HG03520 (cell line): ENCODE measurements at regions not wholly inside any gene's neighbourhood (a gene's known extent, or its start where the extent isn't known, plus 50 kb on each side); places are given as distances from the start of the nearest gene placed in this dataset.

ENCODE experiments used
- ATAC-seq: cut with Tn5 transposase; IDR thresholded peaks from one replicate; pipeline ENCODE4 v1.9.1; 2021; ENCODE audit warnings: mild to moderate bottlenecking, moderate library complexity; ENCODE audit not compliant: unreplicated experiment

GRCh38 chrX:9339603-9340491, 125.0 kb upstream of the TBL1X start:
- ATAC-seq, result no peak

GRCh38 chrX:9340598-9341290, 124.1 kb upstream of the TBL1X start:
- ATAC-seq, result no peak

GRCh38 chrX:9341291-9342201, 123.3 kb upstream of the TBL1X start:
- peak; percentile 92 for ATAC-seq

- no peak for ATAC-seq
Measured at GRCh38 chrX:9342561-9343051, 122.3 kb upstream of the TBL1X start.

GRCh38 chrX:9343971-9344370, 120.9 kb upstream of the TBL1X start:
- ATAC-seq, result no peak

GRCh38 chrX:9345957-9346356, 118.9 kb upstream of the TBL1X start:
- no peak for ATAC-seq

GRCh38 chrX:9349572-9350494, 115.0 kb upstream of the TBL1X start:
- no peak for ATAC-seq

GRCh38 chrX:9351126-9351525, 113.7 kb upstream of the TBL1X start:
- ATAC-seq, result no peak

- ATAC-seq, result peak; percentile 62
Measured at GRCh38 chrX:9352243-9352642, 112.6 kb upstream of the TBL1X start.

GRCh38 chrX:9352694-9353411, 112.0 kb upstream of the TBL1X start:
- peak; percentile 86 for ATAC-seq

GRCh38 chrX:9354918-9355317, 109.9 kb upstream of the TBL1X start:
- no peak for ATAC-seq

GRCh38 chrX:9355739-9356138, 109.1 kb upstream of the TBL1X start:
- ATAC-seq, result no peak

- no peak for ATAC-seq
Measured at GRCh38 chrX:9356846-9357245, 108.0 kb upstream of the TBL1X start.

GRCh38 chrX:9357518-9358114, 107.2 kb upstream of the TBL1X start:
- ATAC-seq, result no peak

GRCh38 chrX:9362363-9362928, 102.4 kb upstream of the TBL1X start:
- ATAC-seq, result no peak

GRCh38 chrX:9367421-9367820, 97.4 kb upstream of the TBL1X start:
- ATAC-seq, result no peak

- ATAC-seq, result no peak
Measured at GRCh38 chrX:9368262-9368661, 96.6 kb upstream of the TBL1X start.

- no peak for ATAC-seq
Measured at GRCh38 chrX:9369802-9370291, 95.0 kb upstream of the TBL1X start.
